HG03064 (cell line): ENCODE measurements at regions not wholly inside any gene's neighbourhood (a gene's known extent, or its start where the extent isn't known, plus 50 kb on each side); places are given as distances from the start of the nearest gene placed in this dataset.
"Not testable (repeated sequence)": the region's sequence is repeated elsewhere in the genome, so short reads cannot be mapped to it uniquely, and the experiment has no call there.

Source experiments
- ATAC-seq: cut with Tn5 transposase; IDR thresholded peaks from one replicate; pipeline ENCODE4 v1.9.1; 2021; ENCODE audit warnings: low read depth; ENCODE audit not compliant: unreplicated experiment

DNA sequence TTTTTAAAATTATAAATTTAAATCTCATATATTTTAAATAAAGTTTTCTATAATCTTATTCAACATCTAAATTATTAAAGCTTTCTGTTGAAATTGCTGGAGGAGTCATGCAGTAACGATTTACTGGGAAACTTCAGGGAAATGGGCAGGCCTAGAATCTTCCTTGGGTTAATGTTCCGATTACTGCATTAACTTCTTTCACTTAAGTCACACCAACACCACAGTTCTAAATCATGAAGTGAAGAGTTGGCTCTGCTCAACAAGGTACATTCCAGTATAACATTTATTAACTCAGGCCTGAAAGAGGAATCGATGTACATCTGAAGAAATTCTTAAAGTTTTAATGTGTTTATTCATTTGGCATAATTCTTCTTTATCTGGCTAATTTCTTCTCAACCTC, 244.3 kb downstream of the CCER1 start:
- ATAC-seq: no peak

DNA sequence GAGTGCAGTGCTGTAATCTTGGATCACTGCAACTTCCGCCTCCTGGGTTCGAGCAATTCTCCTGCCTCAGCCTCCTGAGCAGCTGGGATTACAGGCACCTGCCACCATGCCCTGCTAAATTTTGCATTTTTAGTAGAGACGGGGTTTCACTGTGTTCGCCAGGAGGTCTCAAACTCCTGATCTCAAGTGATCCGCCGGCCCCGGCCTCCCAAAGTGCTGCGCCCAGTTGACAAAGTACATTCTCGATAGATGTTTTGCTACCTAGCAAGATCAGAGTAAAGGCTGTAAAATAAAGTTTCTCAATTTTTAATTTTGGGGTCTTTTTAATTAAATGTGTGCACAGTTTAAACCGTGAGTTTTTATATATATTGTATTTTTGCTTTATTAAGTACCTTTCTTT, 248.9 kb downstream of the CCER1 start:
- no peak for ATAC-seq

DNA sequence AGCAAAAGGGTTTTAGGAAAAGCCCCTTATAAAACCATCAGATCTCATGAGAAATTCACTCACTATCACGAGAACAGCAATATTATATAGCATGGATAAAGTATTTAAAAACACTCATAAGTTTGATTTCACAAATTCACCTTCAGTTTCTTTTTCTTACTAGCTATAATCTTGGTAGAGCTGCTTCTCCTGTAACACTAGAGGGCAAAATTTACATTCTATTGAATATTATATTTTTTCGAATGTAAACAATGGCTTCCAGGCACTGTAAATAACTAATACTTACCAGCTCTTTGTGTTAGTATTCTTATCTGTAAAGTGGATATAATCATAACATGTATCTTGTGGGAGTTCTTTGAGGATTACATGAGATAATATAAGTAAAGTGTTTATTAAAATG, 259.6 kb downstream of the CCER1 start:
- ATAC-seq: no peak

DNA sequence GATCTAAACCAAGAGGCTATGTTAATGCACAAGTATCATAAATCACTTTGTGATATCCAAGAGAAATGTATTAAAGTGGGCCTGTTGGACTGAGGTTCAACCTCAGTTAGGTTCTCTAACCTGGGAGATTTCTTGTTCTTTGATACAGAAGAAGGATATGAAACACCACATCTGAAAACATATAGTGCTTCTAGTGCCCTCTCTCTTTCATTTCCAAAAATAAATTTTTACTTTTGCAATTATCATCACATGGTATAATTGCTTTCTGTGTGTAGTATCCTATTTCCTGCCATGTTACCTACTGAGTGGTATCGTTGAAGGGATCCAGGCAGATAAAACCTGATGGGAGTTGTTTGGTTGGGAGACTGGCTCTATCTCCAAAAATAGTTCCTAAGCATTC, 264.9 kb downstream of the CCER1 start:
- no peak for ATAC-seq

DNA sequence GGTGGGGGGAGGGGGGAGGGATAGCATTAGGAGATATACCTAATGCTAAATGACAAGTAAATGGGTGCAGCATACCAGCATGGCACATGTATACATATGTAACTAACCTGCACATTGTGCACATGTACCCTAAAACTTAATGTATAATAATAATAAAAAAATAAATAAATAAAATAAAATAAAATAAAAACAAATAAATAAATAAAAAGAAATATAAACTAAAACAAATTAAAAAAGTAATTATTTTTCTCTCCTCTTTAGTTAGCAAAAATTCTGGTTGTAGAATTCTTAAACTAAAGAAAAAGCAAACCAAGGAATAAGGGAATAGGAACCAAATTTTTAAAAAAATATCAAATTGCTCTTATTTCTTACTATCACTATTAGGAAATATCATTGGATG, 267.3 kb downstream of the CCER1 start:
- ATAC-seq: not testable (repeated sequence)

DNA sequence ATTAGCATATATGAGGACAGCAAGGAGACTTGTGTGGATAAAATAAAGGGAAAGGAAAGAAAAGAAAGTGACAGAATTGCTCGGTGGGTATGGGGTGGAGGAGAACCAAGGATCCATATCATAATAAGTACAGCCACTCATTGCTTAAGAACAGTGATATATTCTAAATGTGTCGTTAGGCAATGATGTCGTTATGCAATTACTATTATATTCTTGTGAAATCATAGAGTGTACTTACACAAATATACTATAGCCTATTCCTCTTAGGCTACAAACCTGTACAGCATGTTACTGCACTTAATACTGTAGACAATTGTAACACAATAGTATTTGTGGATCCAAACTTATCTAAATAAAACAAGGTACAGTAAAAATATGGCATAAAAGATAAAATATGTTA, 271.1 kb downstream of the CCER1 start:
- no peak for ATAC-seq

DNA sequence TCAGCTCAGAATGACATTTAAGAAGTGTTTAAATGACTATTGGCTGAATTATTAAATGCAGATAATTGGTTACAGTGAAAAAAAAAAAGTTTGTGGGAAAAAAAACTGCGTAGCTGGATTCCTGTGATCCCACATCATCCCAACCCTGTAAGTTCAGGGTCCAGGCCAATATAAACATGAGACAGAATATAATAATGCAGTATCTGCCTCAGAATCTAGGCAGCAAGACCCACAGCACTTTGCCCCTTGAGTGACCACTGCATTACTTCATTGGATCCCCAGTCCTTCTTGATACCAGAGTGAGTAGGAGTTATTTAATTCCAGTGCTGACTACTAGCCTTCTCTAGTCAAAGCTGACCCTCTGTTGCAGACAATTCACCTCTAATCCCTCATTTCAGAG, 272.6 kb downstream of the CCER1 start:
- no peak for ATAC-seq

DNA sequence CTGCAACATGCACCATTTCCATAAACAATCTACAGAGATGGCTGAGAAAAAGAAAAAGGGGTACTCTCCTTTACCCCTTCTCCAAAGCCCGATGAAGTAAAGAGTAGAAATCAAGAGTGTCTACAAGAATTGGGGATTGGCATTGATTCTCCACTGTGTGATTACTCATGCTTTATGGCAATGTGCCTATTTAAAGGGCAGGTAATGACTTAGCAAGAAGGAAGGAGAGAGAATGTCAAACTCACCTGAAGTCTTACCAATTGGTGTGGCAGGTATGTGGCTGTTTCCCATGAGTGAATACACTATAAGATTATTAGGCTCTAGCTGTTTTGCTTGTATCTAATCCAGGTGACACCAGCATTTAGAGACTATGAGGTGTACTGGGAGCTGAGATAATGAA, 275.3 kb downstream of the CCER1 start:
- ATAC-seq: no peak

DNA sequence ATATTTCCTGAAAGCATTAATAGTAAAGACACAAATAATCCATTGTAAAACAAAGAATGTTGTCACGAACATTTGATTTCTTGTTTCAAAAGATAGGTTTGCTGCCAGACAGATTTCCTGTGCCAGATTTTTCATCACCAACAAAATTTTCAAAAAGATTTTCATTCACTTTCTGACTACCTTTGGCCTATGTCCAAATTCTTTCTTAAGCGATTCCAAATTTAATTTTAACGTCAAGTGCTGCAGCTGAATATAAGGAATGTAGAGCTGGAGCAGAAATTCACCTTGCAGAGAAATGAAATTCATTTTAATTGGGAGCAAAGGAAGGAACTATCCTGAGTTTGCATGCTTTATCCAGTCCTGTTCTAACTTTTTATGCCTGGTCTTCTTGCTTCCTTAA, 277.4 kb downstream of the CCER1 start:
- no peak for ATAC-seq

DNA sequence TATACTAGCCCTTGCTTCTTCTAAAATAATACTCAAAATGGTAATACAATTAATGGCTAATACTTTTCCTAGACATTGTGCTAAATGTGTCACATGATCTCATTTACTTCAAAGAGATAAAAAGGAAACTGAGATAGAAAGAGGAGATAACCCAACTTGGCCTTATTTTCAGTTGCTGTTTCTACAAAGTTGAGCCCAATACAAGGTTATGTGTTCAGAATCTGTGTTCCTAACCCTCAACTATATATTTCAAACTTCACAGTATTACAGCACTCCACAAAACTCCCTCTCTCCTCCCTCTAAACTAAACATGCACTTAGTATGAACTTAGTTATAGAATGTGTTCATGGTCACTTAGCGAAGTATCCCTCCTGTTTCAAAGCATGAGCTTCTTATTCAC, 277.9 kb downstream of the CCER1 start:
- ATAC-seq: no peak

DNA sequence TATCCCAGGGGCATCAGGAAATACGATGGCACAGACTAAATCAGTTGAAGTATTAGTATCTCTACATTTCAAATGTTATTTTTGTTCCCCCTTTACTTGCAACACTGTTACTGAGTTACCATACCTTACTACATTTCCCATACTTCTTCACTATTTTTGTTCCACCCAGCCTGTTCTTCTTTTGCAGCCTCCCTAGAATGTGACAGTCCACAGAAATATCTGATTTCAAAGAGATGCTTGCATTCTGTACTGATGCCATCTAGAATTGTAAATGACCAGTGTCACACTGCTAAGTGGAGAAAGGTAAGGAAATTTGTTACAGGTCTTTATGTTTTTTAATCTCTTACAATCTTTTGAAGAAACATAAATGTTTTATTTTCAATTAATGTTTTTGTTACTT, 279.9 kb downstream of the CCER1 start:
- no peak for ATAC-seq

DNA sequence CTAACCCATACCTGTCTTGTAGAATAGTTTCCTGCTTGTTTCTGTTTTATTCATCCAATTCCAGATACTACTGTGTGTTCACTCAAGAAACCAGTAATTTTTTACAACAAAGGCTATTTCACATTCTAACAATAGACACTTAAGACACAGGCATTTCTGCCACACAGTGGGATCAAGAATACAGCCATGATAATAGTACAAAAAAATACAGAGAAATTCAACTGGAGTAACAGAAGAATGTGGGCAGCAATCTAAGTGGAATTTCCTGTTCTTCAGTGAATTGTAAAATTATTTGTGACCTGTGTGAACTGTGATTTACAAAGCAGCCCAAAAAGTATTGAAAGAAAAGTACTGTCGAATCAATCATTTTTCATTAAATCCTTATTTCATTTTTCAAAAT, 282.9 kb downstream of the CCER1 start:
- no peak for ATAC-seq

DNA sequence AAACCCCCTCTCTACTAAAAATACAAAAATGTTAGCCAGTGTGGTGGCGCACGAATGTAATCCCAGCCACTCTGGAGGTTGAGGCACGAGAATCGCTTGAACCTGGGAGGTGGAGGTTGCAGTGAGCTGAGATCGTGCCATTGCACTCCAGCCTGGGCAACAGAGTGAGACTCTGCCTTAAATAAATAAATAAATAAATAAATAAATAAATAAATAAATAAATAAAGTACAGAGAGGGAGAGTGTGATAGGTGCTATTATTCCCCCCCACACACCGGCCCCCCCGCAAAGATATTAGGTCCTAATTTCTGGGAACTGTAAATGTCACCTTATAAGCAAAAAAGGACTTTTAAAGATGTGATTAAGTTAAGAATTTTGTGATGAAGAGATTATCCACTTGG, 291.0 kb downstream of the CCER1 start:
- ATAC-seq: not testable (repeated sequence)

DNA sequence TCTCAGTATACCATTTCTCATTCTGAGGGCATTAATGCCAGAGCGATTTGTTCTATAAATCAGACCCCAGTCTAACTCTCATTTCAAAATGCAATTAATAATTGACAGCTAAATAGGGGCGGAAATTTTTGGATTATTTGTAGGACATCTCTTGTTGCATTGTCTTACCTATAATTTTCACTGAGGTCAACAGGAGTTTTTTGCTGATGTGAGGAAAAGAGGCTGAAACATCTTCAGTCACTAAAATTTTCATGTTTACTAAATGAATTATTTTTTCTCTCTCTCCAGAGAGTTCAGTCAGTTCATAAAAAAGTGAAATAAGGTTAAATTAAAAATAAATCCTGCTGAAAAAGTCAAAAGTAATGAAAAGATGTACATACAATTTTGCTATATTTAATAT, 295.9 kb downstream of the CCER1 start:
- no peak for ATAC-seq

DNA sequence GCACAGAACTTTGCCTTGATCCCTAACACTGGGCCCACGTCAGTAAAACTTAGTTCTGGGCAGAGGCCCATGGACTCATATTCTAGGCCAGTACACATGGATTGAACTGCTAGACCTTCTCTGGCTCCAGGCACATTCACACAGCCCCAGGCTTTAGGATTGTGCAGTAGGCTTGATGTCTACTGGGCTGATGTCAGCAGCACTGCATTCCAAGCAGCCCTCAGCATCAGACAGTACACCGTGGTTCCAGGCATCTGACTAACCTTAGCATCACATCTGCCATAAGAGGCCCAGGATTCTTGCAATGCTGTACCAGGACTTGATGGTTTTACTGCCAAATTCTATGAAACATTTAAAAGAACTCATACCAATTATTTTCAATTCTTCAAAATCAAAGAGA, 301.9 kb downstream of the CCER1 start:
- ATAC-seq: no peak

DNA sequence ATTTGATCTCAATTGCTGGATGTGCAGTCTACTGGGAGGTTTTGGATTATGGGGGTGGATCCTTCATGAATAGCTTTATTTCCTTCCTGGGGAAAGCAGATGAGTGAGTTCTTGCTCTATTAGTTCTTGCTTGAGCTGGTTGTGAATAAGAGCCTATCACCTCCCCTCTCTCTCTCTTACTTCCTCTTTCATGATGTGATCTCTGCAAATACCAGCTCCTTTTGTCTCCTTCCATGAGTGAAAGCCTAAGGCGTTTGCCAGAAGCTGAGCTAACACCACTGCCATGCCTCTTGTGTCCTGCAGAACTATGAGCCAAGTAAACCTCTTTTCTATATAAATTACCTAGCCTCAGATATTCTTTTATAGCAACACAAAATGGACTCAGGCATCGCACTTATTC, 302.7 kb downstream of the CCER1 start:
- no peak for ATAC-seq

DNA sequence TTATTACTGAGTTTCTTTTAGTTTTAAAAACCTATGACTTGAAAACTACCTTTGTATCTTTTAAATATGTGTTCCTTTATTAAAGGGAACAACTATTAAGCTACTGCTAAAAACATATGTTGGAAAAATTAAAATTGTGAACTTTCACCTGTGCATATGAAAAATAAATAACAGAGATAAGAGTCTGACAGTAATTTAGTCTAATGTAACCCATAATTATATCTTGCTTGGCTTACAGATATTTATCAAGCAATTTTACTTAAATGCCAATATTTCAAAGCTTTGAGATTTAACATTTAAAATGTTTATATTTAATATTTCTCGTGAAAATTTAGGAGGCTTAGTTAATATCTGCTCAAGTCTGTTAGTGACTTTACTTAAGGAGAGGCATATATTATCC, 309.8 kb downstream of the CCER1 start:
- no peak for ATAC-seq

DNA sequence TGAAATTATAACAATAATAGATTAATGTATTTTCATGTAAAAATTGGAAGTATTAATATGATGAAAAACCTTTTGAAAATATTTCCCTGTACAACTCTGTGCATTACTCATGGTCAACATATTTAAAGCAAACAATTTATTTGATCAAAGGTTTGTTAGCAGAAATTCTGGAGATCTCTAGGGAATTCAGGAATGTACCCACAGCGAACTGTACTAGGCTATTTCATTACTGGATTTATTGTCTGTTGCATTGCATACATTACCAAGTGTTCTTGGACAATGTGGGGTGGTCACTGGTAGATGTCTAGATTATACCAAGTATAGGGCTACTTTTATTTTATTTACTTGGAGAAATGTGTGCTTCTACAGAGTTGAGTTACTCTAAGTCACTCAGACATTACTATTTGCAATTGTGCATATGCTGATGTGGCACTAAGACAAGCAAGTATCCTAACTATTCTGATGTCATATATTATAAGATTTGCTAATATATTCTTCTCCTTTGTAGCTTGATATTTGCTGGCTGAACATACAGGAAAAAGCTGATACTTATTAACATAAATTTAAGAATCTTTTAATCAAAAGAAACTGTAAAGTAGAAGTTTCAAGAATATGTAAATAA, 323.3 kb downstream of the CCER1 start:
- ATAC-seq: no peak

DNA sequence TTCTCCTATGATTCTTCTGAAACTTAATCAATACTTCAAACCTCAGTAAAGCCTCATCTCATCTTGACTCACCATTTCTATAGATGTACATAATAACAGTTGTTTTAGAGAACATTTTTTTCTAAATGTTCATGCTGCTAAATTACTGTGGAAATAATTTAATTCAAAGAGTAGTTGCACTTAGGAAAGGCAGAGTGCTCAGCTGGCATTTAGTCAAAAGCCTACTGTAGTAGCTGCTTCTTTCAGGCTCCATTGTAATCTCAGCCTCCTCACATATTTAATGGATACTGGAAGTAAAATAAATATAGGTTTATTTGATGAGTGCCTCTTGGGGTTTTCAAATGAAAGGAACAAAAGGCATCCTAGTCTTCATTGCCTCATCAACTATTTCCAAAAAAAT, 325.0 kb downstream of the CCER1 start:
- ATAC-seq: no peak

DNA sequence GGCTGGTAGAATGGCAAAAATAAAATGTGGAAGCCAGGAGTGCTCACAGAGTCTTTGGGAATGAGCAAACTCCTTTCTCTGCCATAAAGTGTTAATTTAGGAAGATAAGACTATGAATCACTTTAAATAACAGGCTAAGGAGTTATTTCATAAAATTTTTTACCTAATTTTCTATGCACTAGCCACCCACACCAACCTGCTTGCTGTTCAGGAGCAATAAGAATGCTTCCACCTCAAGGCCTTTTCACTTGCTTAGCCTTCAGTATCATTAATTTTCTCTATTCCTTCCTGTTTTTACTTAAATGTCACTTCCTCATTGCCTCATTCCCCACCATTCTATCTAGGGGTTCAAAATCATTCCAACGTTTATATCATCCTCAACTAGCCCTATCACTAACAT, 326.8 kb downstream of the CCER1 start:
- ATAC-seq: no peak

DNA sequence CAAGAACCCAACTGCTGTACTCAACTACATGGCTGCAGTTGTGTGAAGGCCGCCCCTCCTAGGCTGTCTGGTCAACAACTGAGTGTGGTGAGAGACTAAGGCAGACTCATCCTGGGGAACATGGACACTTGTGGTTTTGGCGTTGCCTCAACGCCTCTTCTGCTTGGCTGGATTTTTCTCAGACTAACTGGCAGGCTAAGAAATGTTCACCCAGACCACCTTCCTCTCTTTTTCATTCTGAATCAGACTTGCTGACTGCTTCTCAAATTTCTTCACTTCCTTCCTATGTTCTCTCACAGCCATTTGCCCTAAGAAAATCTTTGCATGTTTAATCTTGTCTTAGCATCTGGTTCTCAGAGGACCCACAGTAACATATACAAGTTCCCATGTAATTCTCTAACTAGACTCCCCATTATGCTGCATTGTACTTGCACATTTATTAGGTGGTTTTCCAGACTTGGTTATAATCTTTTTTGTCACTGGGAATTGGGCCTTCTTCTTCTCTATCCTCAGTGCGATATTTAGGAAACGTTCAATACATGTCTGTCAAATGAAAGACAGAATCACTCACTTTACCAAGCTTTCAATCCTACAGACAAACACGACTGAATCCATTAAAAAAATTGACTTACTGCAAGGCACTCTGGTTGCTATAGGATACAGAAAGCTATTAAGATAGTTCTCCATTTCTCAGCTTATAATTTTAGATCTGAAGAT, 327.6 kb downstream of the CCER1 start:
- ATAC-seq: no peak

DNA sequence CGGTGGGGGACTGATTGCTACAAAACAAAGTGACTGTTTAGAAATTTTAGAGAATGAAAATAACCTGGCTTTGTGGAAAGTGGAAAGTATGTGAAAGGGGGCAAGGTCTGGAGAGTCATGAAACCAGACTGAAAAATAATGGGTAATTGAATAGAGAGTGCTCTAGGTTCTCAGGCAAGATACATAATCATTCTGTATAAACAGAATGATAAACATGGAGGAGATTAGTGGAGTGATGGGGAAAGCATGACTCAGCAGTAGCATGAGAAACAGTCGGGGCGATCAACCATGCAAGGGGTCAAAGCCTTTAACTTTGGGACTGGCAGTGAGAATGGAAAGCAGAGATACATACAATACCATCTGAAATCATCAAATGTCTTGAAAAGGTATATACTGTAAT, 332.5 kb downstream of the CCER1 start:
- ATAC-seq: no peak

DNA sequence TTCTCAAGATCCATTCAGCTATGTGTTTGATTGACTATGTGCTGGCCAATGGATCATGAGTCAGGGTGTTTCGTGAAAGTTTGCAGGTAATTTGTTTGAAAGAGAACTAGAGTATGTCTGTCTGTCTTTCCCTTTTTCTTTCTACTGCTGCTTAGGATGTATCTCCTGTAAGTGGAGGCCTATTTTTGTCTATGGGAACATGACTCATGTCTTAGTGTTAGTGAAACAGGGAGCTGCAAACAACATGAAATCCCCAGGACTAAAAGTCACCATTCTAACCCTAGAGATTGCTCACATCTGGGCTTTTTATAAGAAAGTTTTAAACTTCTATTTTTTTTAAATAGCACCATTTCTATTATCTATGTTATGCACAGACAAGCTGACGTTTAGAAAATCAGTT, 333.0 kb downstream of the CCER1 start:
- no peak for ATAC-seq
